B cell (primary cell): ENCODE measurements at regions not wholly inside any gene's neighbourhood (a gene's known extent, or its start where the extent isn't known, plus 50 kb on each side); places are given as distances from the start of the nearest gene placed in this dataset.

Source experiments
- ATAC-seq: fragments of 200-7000 bp; cut with Tn5 transposase; one replicate; pipeline ENCODE4 v1.10.0; 2021; ENCODE audit warnings: low read depth, mild to moderate bottlenecking, moderate number of reproducible peaks, moderate library complexity
- CTCF ChIA-PET: fragments of 350-600 bp; sonication (Branson Sonifier 250); formaldehyde crosslinking; loops from one replicate; lab custom pipeline; 2021; ENCODE audit warnings: antibody characterized with exemption, inconsistent platforms; lab: Charles Lee
- POLR2A ChIA-PET: fragments of 350-600 bp; sonication (Branson Sonifier 250); formaldehyde crosslinking; loops from one replicate; lab custom pipeline; 2021; ENCODE audit warnings: antibody characterized with exemption; lab: Charles Lee
- DNase-seq: peaks from one replicate; pipeline ENCODE4 v3.0.0; 2013
- H2AFZ ChIP-seq: 2 replicates; pipeline ENCODE4 v1.6.1; 2012; ENCODE audit warnings: mild to moderate bottlenecking, low read depth, low read length; ENCODE audit not compliant: insufficient read depth, poor library complexity, severe bottlenecking
- H3K27ac ChIP-seq, 2 donors: 1 replicate in 1 of 2; 2 replicates in 1 of 2; pipeline ENCODE4 v1.5.1; 2012 to 2013; ENCODE audit warnings: low read length in 2 of 2, mild to moderate bottlenecking in 2 of 2, moderate library complexity in 1 of 2
- H3K27me3 ChIP-seq, 4 experiments: fragments of 200-600 bp in 1 of 4; sonication (generic) in 1 of 4; replicated peaks in 1 of 4; 1 replicate in 2 of 4; 2 replicates in 2 of 4; pipeline versions ENCODE4 v1.6.1 to v1.7.0; 2013 to 2016; ENCODE audit warnings: low read length in 3 of 4, mild to moderate bottlenecking in 2 of 4, mixed read lengths in 1 of 4, moderate library complexity in 1 of 4; ENCODE audit not compliant: insufficient read depth in 4 of 4, control insufficient read depth in 3 of 4; ENCODE audit errors: control extremely low read depth in 1 of 4
- H3K36me3 ChIP-seq, 2 experiments: replicated peaks in 1 of 2; 1 replicate in 1 of 2; 2 replicates in 1 of 2; pipeline versions ENCODE4 v1.6.1 to v1.7.1; 2013; ENCODE audit warnings: low read length in 1 of 2; ENCODE audit not compliant: insufficient read depth in 2 of 2, control insufficient read depth in 1 of 2; ENCODE audit errors: control extremely low read depth in 1 of 2, extremely low read depth in 1 of 2
- H3K4me1 ChIP-seq, 2 donors: fragments of 200-600 bp in 1 of 2; sonication (generic) in 1 of 2; 1 replicate in 1 of 2; 2 replicates in 1 of 2; pipeline versions ENCODE4 v1.5.1 to v1.6.1; 2013 to 2017; ENCODE audit warnings: low read length in 2 of 2; ENCODE audit not compliant: control insufficient read depth in 2 of 2, insufficient read depth in 2 of 2
- H3K4me2 ChIP-seq: replicated peaks from 2 replicates; pipeline ENCODE3; 2012; ENCODE audit warnings: mild to moderate bottlenecking, low read depth, low read length; ENCODE audit not compliant: poor library complexity, severe bottlenecking
- H3K4me3 ChIP-seq, 5 experiments: fragments of 200-600 bp in 1 of 5; sonication (generic) in 1 of 5; 1 replicate in 3 of 5; 2 replicates in 2 of 5; pipeline versions ENCODE4 v1.5.1 to v1.7.0; 2011 to 2016; ENCODE audit warnings: low read length in 4 of 5, mild to moderate bottlenecking in 4 of 5, low read depth in 2 of 5, control low read depth in 1 of 5, moderate library complexity in 1 of 5; ENCODE audit not compliant: insufficient read depth in 1 of 5; ENCODE audit errors: control extremely low read depth in 1 of 5, extremely low read depth in 1 of 5
- H3K79me2 ChIP-seq: fragments of 200-600 bp; sonication (generic); one replicate; pipeline ENCODE4 v1.6.0; 2016; ENCODE audit warnings: low read length; ENCODE audit not compliant: control insufficient read depth, insufficient read depth
- H3K9ac ChIP-seq: fragments of 200-600 bp; sonication (generic); 2 replicates; pipeline ENCODE4 v1.6.1; 2017; ENCODE audit warnings: mild to moderate bottlenecking, low read length, moderate library complexity
- H3K9me3 ChIP-seq, 3 donors: one replicate each; pipeline versions ENCODE4 v1.6.1 to v1.7.1; 2013; ENCODE audit warnings: low read length in 2 of 3; ENCODE audit not compliant: control insufficient read depth in 2 of 3, insufficient read depth in 1 of 3; ENCODE audit errors: control extremely low read depth in 1 of 3
- H4K20me1 ChIP-seq: 2 replicates; pipeline ENCODE4 v1.6.0; 2012; ENCODE audit warnings: mild to moderate bottlenecking, low read length; ENCODE audit not compliant: insufficient read depth, control insufficient read depth, poor library complexity, severe bottlenecking
- H3K27ac Mint-ChIP-seq: one replicate; pipeline ENCODE4 v1.8.0; 2021; ENCODE audit warnings: mixed read lengths
- H3K27me3 Mint-ChIP-seq: one replicate; pipeline ENCODE4 v1.8.0; 2021; ENCODE audit warnings: mixed read lengths
- H3K4me1 Mint-ChIP-seq: one replicate; pipeline ENCODE4 v1.8.0; 2021; ENCODE audit warnings: mixed read lengths
- H3K4me3 Mint-ChIP-seq: one replicate; pipeline ENCODE4 v1.8.0; 2021; ENCODE audit warnings: mixed read lengths
- H3K9me3 Mint-ChIP-seq: one replicate; pipeline ENCODE4 v1.8.0; 2022; ENCODE audit warnings: mixed read lengths; ENCODE audit not compliant: insufficient read depth
- EZH2 ChIP-seq: IDR thresholded peaks from 2 replicates; pipeline ENCODE4 v1.6.1; 2012; ENCODE audit warnings: borderline replicate concordance, low read depth, mild to moderate bottlenecking, moderate library complexity, low read length; ENCODE audit not compliant: insufficient read depth, poor library complexity, severe bottlenecking
- WGBS: methylation state at CpG from one replicate; pipeline ENCODE4 v1.1.5; 2013; ENCODE audit warnings: missing lambda C conversion rate; ENCODE audit not compliant: insufficient coverage; 5-methylcytosine and 5-hydroxymethylcytosine counted together
- intact Hi-C: fragments of 100-400 bp; cut with micrococcal nuclease; formaldehyde crosslinking; loops from one replicate; pipeline ENCODE4 v1.10.0; 2022
- TF ChIP-seq, protein P1 (sequence below): fragments of 200-600 bp; IDR thresholded peaks from one replicate; pipeline ENCODE4 v1.8.0; 2022; ENCODE audit warnings: antibody characterized with exemption, mild to moderate bottlenecking

DNA sequence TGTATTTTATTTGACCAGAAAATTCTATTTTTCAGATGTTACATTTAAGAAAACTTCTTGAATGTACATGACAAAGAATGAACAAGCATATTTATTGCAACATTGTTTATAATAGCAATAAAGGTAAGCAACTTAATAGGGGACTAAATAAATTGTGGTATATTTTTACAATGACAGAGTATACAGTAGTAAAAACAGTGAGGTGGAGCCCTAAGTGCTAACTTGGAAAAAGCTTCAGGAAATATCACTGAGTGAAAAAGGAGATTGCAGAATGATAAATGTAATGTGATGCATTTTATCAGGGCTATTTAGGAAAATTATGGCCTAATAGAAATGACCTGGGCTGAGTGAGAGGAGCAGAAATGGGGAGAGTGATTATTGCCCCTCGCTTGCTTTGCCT lies 56.5 kb upstream of the SEMA6A start:
- no peak overlapping the region for H3K27ac ChIP-seq
- no peak overlapping the region for H3K4me3 ChIP-seq
- intact Hi-C loops: no loop called here

DNA sequence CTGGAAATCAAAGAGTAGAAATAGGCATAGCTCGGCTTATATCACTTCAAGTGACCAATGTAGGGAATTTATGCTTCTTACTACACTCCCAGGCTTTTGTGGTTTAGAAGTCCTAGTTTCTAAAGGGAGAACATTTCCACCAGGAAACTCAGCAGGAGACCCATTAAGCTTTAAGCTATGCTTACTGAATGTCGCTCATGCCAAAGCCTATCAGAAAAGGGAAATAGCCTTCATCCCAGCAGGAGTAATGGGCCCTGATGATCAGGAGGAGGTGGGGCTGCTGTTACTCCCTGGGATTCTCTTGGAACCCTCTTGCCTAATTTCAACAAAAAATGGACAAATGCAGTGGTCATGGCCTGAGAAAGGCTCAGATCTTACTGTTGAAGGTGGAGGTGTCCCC lies 54.5 kb upstream of the SEMA6A start:
- H3K27me3 Mint-ChIP-seq: no peaks in the 10 kb centered on the region
- H3K4me3 Mint-ChIP-seq: no peak overlapping the region
- CTCF ChIA-PET: no interaction called here
- Histone ChIP-seq H3K9ac (no peak overlapping the region), H3K27ac (no peak overlapping the region), H2AFZ (no peak overlapping the region), H3K36me3 (no peaks in the 10 kb centered on the region), H3K27me3 (no peaks in the 10 kb centered on the region), H3K9me3 (no peaks in the 10 kb centered on the region), H3K4me1 (no peaks in the 10 kb centered on the region), H3K4me2 (no peak overlapping the region), H3K4me3 (no peak overlapping the region), H4K20me1 (no peaks in the 10 kb centered on the region), H3K79me2 (no peaks in the 10 kb centered on the region)
- intact Hi-C loops: no loop called here
- no peaks in the 10 kb centered on the region for H3K4me1 Mint-ChIP-seq
- ATAC-seq (no peak), DNase-seq (no peak)
- H3K27ac Mint-ChIP-seq: no peak overlapping the region
- TF ChIP-seq, protein P1, sequence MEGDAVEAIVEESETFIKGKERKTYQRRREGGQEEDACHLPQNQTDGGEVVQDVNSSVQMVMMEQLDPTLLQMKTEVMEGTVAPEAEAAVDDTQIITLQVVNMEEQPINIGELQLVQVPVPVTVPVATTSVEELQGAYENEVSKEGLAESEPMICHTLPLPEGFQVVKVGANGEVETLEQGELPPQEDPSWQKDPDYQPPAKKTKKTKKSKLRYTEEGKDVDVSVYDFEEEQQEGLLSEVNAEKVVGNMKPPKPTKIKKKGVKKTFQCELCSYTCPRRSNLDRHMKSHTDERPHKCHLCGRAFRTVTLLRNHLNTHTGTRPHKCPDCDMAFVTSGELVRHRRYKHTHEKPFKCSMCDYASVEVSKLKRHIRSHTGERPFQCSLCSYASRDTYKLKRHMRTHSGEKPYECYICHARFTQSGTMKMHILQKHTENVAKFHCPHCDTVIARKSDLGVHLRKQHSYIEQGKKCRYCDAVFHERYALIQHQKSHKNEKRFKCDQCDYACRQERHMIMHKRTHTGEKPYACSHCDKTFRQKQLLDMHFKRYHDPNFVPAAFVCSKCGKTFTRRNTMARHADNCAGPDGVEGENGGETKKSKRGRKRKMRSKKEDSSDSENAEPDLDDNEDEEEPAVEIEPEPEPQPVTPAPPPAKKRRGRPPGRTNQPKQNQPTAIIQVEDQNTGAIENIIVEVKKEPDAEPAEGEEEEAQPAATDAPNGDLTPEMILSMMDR: no peak
- TF ChIP-seq EZH2: no peak
- no peaks in the 10 kb centered on the region for H3K9me3 Mint-ChIP-seq
- POLR2A ChIA-PET: no interaction called here
- whole genome bisulfite sequencing: no CpG with 5 or more reads among the region's 2 CpGs

More for the DNA sequence above, 56.5 kb upstream of the SEMA6A start:
- TF ChIP-seq, protein P1: no peak
- TF ChIP-seq EZH2: no peak
- Mint-ChIP-seq H3K4me3 (no peak overlapping the region), H3K27me3 (no peaks in the 10 kb centered on the region), H3K4me1 (no peaks in the 10 kb centered on the region), H3K27ac (no peak overlapping the region), H3K9me3 (no peaks in the 10 kb centered on the region)
- no peaks in the 10 kb centered on the region for H3K4me1 ChIP-seq
- H3K9me3 ChIP-seq: no peaks in the 10 kb centered on the region
- WGBS: no CpG with 5 or more reads among the region's 1 CpG
- no peak overlapping the region for H3K9ac ChIP-seq
- H2AFZ ChIP-seq: no peak overlapping the region
- H4K20me1 ChIP-seq: no peaks in the 10 kb centered on the region
- no peaks in the 10 kb centered on the region for H3K27me3 ChIP-seq
- DNase-seq (no peak), ATAC-seq (no peak)
- ChIA-PET POLR2A (no interaction called here), CTCF (no interaction called here)
- no peak overlapping the region for H3K4me2 ChIP-seq
- no peaks in the 10 kb centered on the region for H3K79me2 ChIP-seq
- no peaks in the 10 kb centered on the region for H3K36me3 ChIP-seq
